ACC112 (cell line): ENCODE measurements at regions not wholly inside any gene's neighbourhood (a gene's known extent, or its start where the extent isn't known, plus 50 kb on each side); places are given as distances from the start of the nearest gene placed in this dataset.

ENCODE experiments used
- H2AFZ ChIP-seq: fragments of 200-600 bp; sonication (generic); one replicate; pipeline ENCODE4 v1.6.0; 2017; ENCODE audit warnings: antibody characterized with exemption, low read length; ENCODE audit not compliant: unreplicated experiment
- H3K27ac ChIP-seq: fragments of 200-600 bp; sonication (generic); 2 replicates; pipeline ENCODE4 v1.5.1; 2014; ENCODE audit warnings: low read depth, mild to moderate bottlenecking, antibody characterized with exemption, low read length, moderate library complexity
- H3K27me3 ChIP-seq: fragments of 200-600 bp; sonication (generic); 2 replicates; pipeline ENCODE4 v1.6.1; 2014; ENCODE audit warnings: mild to moderate bottlenecking, antibody characterized with exemption, low read length, moderate library complexity, mixed read lengths; ENCODE audit not compliant: insufficient read depth
- H3K36me3 ChIP-seq: fragments of 200-600 bp; sonication (generic); 2 replicates; pipeline ENCODE4 v1.6.1; 2016; ENCODE audit warnings: mild to moderate bottlenecking, antibody characterized with exemption, low read length, moderate library complexity, mixed read lengths; ENCODE audit not compliant: insufficient read depth
- H3K4me1 ChIP-seq: fragments of 200-600 bp; sonication (generic); one replicate; pipeline ENCODE4 v1.6.1; 2016; ENCODE audit warnings: low read length, mixed read lengths; ENCODE audit not compliant: insufficient read depth, unreplicated experiment, control insufficient read depth
- H3K4me3 ChIP-seq: fragments of 200-600 bp; sonication (generic); 2 replicates; pipeline ENCODE4 v1.5.1; 2014; ENCODE audit warnings: mild to moderate bottlenecking, low read depth, low read length
- H3K79me2 ChIP-seq: fragments of 200-600 bp; sonication (generic); one replicate; pipeline ENCODE4 v1.6.0; 2016; ENCODE audit warnings: low read length; ENCODE audit not compliant: control insufficient read depth, unreplicated experiment, insufficient read depth

GRCh38 chr11:127199306-127199801 is 198.8 kb upstream of the KIRREL3 start:
- Histone ChIP-seq H3K27me3 (peaks cover 15% of the 10 kb centered on the region; the same call in 1 of the 2 replicates), H2AFZ (no peak overlapping the region), H3K36me3 (no peaks in the 10 kb centered on the region), H3K4me3 (no peak overlapping the region), H3K27ac (no peak overlapping the region), H3K79me2 (no peaks in the 10 kb centered on the region), H3K4me1 (no peaks in the 10 kb centered on the region)

DNA sequence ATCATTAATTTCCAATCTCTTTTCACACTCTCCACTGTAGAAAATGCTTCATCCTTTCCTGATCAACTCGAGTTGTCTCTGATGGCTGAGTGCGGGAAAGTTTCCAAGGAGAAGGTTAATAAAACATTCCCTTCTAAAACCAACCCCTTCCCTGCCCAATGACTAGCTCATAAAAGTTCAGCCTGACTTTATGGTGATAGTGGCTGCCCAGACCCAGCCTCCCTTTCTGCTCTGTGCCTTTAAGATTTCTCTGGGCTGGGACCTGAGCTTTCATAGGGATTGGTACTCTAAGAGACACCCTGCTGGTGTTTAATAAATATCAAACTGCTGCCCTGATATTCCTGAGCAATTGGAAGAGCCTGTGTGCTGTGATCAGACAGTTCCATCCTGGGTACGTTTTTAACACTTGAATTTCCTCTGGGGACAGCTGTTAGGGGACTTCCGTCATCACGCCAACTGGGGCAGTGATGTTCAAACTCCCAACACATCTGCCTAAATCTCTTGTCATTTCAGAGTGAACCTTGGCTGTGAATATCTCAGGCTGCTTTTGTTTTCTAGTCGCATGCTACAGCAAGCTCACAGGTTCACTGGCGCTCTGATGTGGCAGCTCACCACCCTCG is 195.0 kb upstream of the KIRREL3 start:
- Histone ChIP-seq H2AFZ (no peak overlapping the region), H3K27ac (no peak overlapping the region), H3K27me3 (peaks cover 20% of the 10 kb centered on the region; the same call in 1 of the 2 replicates), H3K79me2 (no peaks in the 10 kb centered on the region), H3K36me3 (no peaks in the 10 kb centered on the region), H3K4me1 (no peaks in the 10 kb centered on the region), H3K4me3 (no peak overlapping the region)

DNA sequence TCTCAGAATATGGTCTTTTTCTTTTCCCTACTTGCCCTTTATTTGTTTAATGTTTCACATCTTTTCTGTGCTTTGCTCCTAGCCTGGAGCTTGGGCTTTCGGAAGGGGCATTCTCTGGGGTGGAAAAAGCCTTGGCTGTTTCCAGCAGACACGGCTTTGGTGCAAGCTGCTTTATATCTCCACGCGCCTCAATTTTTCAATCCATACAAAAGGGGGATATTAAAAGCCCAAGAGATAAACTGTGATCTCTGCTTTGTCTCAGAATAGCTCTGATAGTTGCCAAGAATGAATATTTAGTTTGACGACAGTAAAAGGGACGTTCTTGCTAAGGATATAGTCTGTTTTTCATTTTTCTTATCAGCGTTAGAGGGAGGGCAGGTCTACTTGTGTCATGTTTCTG is 194.0 kb upstream of the KIRREL3 start:
- no peaks in the 10 kb centered on the region for H3K36me3 ChIP-seq
- no peak overlapping the region for H3K27ac ChIP-seq
- H3K4me1 ChIP-seq = no peaks in the 10 kb centered on the region
- no peak overlapping the region for H3K4me3 ChIP-seq
- no peaks in the 10 kb centered on the region for H3K79me2 ChIP-seq
- H2AFZ ChIP-seq = no peak overlapping the region
- peaks cover 20% of the 10 kb centered on the region; the same call in 1 of the 2 replicates for H3K27me3 ChIP-seq

DNA sequence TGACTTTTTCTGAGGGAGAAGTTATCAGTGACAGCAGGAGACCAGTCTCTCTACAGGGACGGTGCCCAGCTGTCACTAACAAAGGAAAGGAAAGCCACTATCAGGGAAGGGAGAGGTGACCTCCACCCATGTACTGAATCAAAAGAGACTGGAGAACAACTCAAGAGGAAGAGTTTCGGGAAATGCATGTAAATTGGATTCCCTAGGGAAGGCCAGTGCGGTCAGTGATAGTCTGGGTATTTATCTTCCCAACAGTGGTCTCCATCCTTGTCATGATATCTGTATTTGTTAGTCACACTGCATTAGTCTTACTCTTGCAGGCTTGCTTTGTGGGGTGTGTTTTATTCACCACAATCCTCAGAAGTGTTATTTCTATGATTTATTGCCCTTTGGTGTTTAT is 193.4 kb upstream of the KIRREL3 start:
- Histone ChIP-seq H3K27ac (no peak overlapping the region), H3K79me2 (no peaks in the 10 kb centered on the region), H2AFZ (no peak overlapping the region), H3K27me3 (peaks cover 20% of the 10 kb centered on the region; the same call in 1 of the 2 replicates), H3K4me3 (no peak overlapping the region), H3K4me1 (no peaks in the 10 kb centered on the region), H3K36me3 (no peaks in the 10 kb centered on the region)

GRCh38 chr11:127191689-127192088 is 191.1 kb upstream of the KIRREL3 start:
- Histone ChIP-seq H3K79me2 (no peaks in the 10 kb centered on the region), H3K36me3 (no peaks in the 10 kb centered on the region), H3K4me3 (no peak overlapping the region), H2AFZ (no peak overlapping the region), H3K4me1 (no peaks in the 10 kb centered on the region), H3K27ac (no peak overlapping the region), H3K27me3 (peaks cover 23% of the 10 kb centered on the region; the same call in 1 of the 2 replicates)

- no peak overlapping the region for H2AFZ ChIP-seq
- no peaks in the 10 kb centered on the region for H3K79me2 ChIP-seq
- H3K27me3 ChIP-seq = peaks cover 27% of the 10 kb centered on the region; the same call in 1 of the 2 replicates
- H3K27ac ChIP-seq = no peak overlapping the region
- H3K4me1 ChIP-seq = no peaks in the 10 kb centered on the region
- H3K4me3 ChIP-seq = no peak overlapping the region
- H3K36me3 ChIP-seq = no peaks in the 10 kb centered on the region
Observed at GRCh38 chr11:127191261-127191660, 190.7 kb upstream of the KIRREL3 start.

DNA sequence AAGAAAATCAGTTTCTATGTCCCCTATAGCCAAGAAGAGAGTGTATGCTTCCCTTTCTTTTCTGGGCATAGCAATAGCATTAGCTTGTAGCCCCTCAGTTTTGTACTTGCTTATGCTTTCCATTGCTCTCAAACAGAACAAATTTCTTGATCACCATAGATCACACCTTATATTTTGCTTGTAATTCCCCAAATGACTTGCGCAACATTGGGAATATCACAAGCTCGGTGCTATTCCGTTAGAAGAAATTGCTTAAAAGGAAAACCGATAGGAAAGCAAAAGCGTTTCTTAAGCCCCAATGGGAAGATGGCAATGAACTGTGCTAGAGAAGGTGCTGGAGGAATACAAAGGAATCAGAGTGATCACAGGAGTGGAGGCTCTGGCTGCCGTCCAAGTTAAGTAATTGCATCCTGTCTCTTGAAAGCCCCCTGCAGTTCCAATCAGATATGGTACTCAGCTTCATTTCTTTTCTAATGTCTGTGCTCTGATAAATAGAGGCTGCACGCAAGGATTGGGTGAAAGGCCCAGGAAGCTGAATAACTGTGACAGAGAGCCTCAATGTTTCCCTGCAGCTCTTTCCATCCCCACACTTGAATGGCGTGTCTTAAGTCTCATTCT is 182.1 kb upstream of the KIRREL3 start:
- H3K4me1 ChIP-seq = no peaks in the 10 kb centered on the region
- no peaks in the 10 kb centered on the region for H3K79me2 ChIP-seq
- no peak overlapping the region for H3K27ac ChIP-seq
- no peak overlapping the region for H3K4me3 ChIP-seq
- peaks cover 7% of the 10 kb centered on the region; the same call in 1 of the 2 replicates for H3K27me3 ChIP-seq
- no peaks in the 10 kb centered on the region for H3K36me3 ChIP-seq
- H2AFZ ChIP-seq = no peak overlapping the region

GRCh38 chr11:127157225-127157624 is 156.7 kb upstream of the KIRREL3 start:
- H3K27me3 ChIP-seq = peaks cover 5% of the 10 kb centered on the region; the same call in 1 of the 2 replicates
- no peak overlapping the region for H3K27ac ChIP-seq
- no peaks in the 10 kb centered on the region for H3K36me3 ChIP-seq
- H3K79me2 ChIP-seq = no peaks in the 10 kb centered on the region
- H3K4me3 ChIP-seq = no peak overlapping the region
- H3K4me1 ChIP-seq = no peaks in the 10 kb centered on the region
- H2AFZ ChIP-seq = no peak overlapping the region

- Histone ChIP-seq H3K27me3 (peaks cover 21% of the 10 kb centered on the region; the same call in 1 of the 2 replicates), H3K4me1 (no peaks in the 10 kb centered on the region), H3K36me3 (no peaks in the 10 kb centered on the region), H3K4me3 (no peak overlapping the region), H2AFZ (no peak overlapping the region), H3K27ac (no peak overlapping the region), H3K79me2 (no peaks in the 10 kb centered on the region)
Observed at GRCh38 chr11:127149410-127149809, 148.8 kb upstream of the KIRREL3 start.

DNA sequence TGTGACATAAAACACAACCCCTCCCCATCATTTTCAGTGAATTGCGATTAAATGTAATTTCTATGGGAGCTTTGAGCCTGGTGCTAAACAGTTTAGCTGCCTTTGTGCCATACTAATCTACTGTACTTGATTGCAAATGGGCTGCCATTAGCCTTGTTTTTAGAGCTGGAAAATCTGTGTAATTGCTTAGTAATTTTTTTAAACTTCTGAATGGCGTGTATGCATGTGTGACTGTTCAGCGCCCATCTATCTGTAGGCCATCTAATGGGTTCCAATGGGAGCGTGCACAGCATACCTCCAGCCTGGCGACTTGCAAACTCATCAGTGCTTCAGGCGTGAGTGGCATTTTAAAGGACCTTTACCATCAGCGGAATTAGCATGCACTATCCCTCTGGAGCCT is 142.7 kb upstream of the KIRREL3 start:
- Histone ChIP-seq H3K4me1 (no peaks in the 10 kb centered on the region), H3K27ac (no peak overlapping the region), H2AFZ (no peak overlapping the region), H3K27me3 (peaks cover 18% of the 10 kb centered on the region; the same call in 1 of the 2 replicates), H3K4me3 (no peak overlapping the region), H3K79me2 (no peaks in the 10 kb centered on the region), H3K36me3 (no peaks in the 10 kb centered on the region)

- H3K36me3 ChIP-seq = no peaks in the 10 kb centered on the region
- H3K27ac ChIP-seq = no peak overlapping the region
- H3K4me1 ChIP-seq = no peaks in the 10 kb centered on the region
- no peaks in the 10 kb centered on the region for H3K79me2 ChIP-seq
- no peak overlapping the region for H3K4me3 ChIP-seq
- peaks cover 51% of the 10 kb centered on the region; the same call in 1 of the 2 replicates for H3K27me3 ChIP-seq
- no peak overlapping the region for H2AFZ ChIP-seq
Observed at GRCh38 chr11:127138613-127139012, 138.0 kb upstream of the KIRREL3 start.
